SK-N-SH treated with all-trans-retinoic acid at 6 μM for 48 hours (cell line): ENCODE measurements at regions not wholly inside any gene's neighbourhood (a gene's known extent, or its start where the extent isn't known, plus 50 kb on each side); places are given as distances from the start of the nearest gene placed in this dataset.

Source experiments
- ATAC-seq: fragments of 200-7000 bp; cut with Tn5 transposase; 3 replicates; pipeline ENCODE4 v1.9.1; 2020; ENCODE audit warnings: mild to moderate bottlenecking, moderate library complexity
- ARNTL ChIP-seq: fragments of 450-650 bp; formaldehyde crosslinking; IDR thresholded peaks from 2 replicates; pipeline ENCODE4 v1.5.0; 2020; ENCODE audit warnings: low read depth, mild to moderate bottlenecking, moderate library complexity, borderline replicate concordance
- BACH2 ChIP-seq: fragments of 250-450 bp; sonication (Bioruptor Pico); IDR thresholded peaks from 2 replicates; pipeline ENCODE4 v1.9.0; 2021; ENCODE audit warnings: mild to moderate bottlenecking, borderline replicate concordance
- CSDC2 ChIP-seq: fragments of 250-450 bp; sonication (Bioruptor Pico); IDR thresholded peaks from 2 replicates; pipeline ENCODE4 v1.5.0; 2020; ENCODE audit warnings: mild to moderate bottlenecking, moderate library complexity
- ESRRG ChIP-seq: fragments of 250-450 bp; sonication (Bioruptor Pico); IDR thresholded peaks from 2 replicates; pipeline ENCODE4 v1.6.1; 2021; ENCODE audit warnings: mild to moderate bottlenecking
- GLIS3 ChIP-seq: fragments of 250-450 bp; sonication (Bioruptor Pico); IDR thresholded peaks from 2 replicates; pipeline ENCODE4 v1.5.0; 2020; ENCODE audit warnings: mild to moderate bottlenecking, moderate library complexity
- ISL1 ChIP-seq: fragments of 250-450 bp; sonication (Bioruptor Pico); IDR thresholded peaks from 2 replicates; pipeline ENCODE4 v2.1.2; 2022; ENCODE audit warnings: mild to moderate bottlenecking, moderate library complexity
- OSR1 ChIP-seq: fragments of 250-450 bp; sonication (Bioruptor Pico); IDR thresholded peaks from 2 replicates; pipeline ENCODE4 v1.8.0; 2022; ENCODE audit warnings: moderate library complexity, mild to moderate bottlenecking, inconsistent platforms
- PPARA ChIP-seq: fragments of 250-450 bp; sonication (Bioruptor Pico); IDR thresholded peaks from 2 replicates; pipeline ENCODE4 v1.5.0; 2020; ENCODE audit warnings: mild to moderate bottlenecking, borderline replicate concordance
- RARB ChIP-seq: fragments of 250-450 bp; sonication (Bioruptor Pico); IDR thresholded peaks from 2 replicates; pipeline ENCODE4 v1.8.0; 2021; ENCODE audit warnings: mild to moderate bottlenecking, moderate library complexity
- SNAI2 ChIP-seq: fragments of 250-450 bp; sonication (Bioruptor Pico); IDR thresholded peaks from 2 replicates; pipeline ENCODE4 v1.5.0; 2020; ENCODE audit warnings: mild to moderate bottlenecking, moderate library complexity
- TCF4 ChIP-seq: fragments of 250-450 bp; sonication (Bioruptor Pico); IDR thresholded peaks from 2 replicates; pipeline ENCODE4 v1.8.0; 2021; ENCODE audit warnings: mild to moderate bottlenecking, moderate library complexity, borderline replicate concordance
- TOX ChIP-seq: fragments of 250-450 bp; sonication (Bioruptor Pico); IDR thresholded peaks from 2 replicates; pipeline ENCODE4 v1.8.0; 2021; ENCODE audit warnings: mild to moderate bottlenecking, moderate library complexity, borderline replicate concordance
- ZFP3 ChIP-seq: fragments of 250-450 bp; sonication (Bioruptor Pico); IDR thresholded peaks from 2 replicates; pipeline ENCODE4 v1.5.0; 2020; ENCODE audit warnings: mild to moderate bottlenecking, moderate library complexity
- ZFP30 ChIP-seq: fragments of 450-650 bp; formaldehyde crosslinking; IDR thresholded peaks from 2 replicates; pipeline ENCODE4 v1.5.0; 2022; ENCODE audit warnings: mild to moderate bottlenecking, moderate library complexity
- ZNF565 ChIP-seq: fragments of 450-650 bp; formaldehyde crosslinking; conservative IDR thresholded peaks from 2 replicates; pipeline ENCODE4 v1.5.0; 2020; ENCODE audit warnings: low read depth, mild to moderate bottlenecking, moderate library complexity
- ZNF8 ChIP-seq: fragments of 450-650 bp; formaldehyde crosslinking; IDR thresholded peaks from 2 replicates; pipeline ENCODE4 v1.5.0; 2020; ENCODE audit warnings: mild to moderate bottlenecking, moderate library complexity
- TF ChIP-seq, protein P1 (sequence below): fragments of 250-450 bp; sonication (Bioruptor Pico); IDR thresholded peaks from 2 replicates; pipeline ENCODE4 v1.8.0; 2021; ENCODE audit warnings: low read depth, mild to moderate bottlenecking, moderate library complexity, borderline replicate concordance
- TF ChIP-seq, protein P2 (sequence below): fragments of 250-450 bp; sonication (Bioruptor Pico); IDR thresholded peaks from 2 replicates; pipeline ENCODE4 v1.5.1; 2021; ENCODE audit warnings: mild to moderate bottlenecking, moderate library complexity
- TF ChIP-seq, protein P3 (sequence below): fragments of 250-450 bp; sonication (Bioruptor Pico); IDR thresholded peaks from 2 replicates; pipeline ENCODE4 v1.8.0; 2020; ENCODE audit warnings: mild to moderate bottlenecking, moderate library complexity, borderline replicate concordance
- TF ChIP-seq, protein P4 (sequence below): fragments of 250-450 bp; sonication (Bioruptor Pico); IDR thresholded peaks from 2 replicates; pipeline ENCODE4 v1.5.0; 2020; ENCODE audit warnings: mild to moderate bottlenecking, moderate library complexity

DNA sequence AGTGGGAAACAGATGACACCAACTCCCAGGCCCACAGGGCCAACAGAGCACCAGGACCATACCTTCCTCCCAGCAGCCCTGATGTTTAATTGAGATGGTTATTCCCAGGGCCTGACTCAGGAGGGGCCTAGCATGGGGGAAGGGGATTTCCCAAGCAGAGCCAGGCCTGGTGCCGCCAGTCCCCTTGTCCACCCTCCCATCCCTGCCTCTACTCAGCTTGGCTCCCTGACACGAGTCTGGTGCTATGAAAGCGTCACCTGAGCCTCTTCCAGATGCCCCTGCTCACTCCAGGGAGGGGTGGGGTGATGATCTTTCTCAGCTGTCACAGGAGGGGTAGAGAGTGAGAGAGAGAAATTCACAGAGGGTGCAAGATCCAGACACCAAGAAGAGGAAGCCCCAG is 72.7 kb downstream of the EFNB1 start:
- no peak for TF ChIP-seq ISL1 (CRISPR knock-in tag)
- TF ChIP-seq ESRRG = no peak
- no peak for TF ChIP-seq TCF4 (CRISPR knock-in tag)
- no peak for TF ChIP-seq GLIS3 (CRISPR knock-in tag)
- TF ChIP-seq ZNF565 = no peak
- no peak for TF ChIP-seq ARNTL (CRISPR knock-in tag)
- TF ChIP-seq, protein P1, sequence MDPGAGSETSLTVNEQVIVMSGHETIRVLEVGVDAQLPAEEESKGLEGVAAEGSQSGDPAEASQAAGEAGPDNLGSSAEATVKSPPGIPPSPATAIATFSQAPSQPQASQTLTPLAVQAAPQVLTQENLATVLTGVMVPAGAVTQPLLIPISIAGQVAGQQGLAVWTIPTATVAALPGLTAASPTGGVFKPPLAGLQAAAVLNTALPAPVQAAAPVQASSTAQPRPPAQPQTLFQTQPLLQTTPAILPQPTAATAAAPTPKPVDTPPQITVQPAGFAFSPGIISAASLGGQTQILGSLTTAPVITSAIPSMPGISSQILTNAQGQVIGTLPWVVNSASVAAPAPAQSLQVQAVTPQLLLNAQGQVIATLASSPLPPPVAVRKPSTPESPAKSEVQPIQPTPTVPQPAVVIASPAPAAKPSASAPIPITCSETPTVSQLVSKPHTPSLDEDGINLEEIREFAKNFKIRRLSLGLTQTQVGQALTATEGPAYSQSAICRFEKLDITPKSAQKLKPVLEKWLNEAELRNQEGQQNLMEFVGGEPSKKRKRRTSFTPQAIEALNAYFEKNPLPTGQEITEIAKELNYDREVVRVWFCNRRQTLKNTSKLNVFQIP (CRISPR knock-in tag) = no peak
- TF ChIP-seq TOX (CRISPR knock-in tag) = no peak
- TF ChIP-seq SNAI2 = no peak
- TF ChIP-seq, protein P2, sequence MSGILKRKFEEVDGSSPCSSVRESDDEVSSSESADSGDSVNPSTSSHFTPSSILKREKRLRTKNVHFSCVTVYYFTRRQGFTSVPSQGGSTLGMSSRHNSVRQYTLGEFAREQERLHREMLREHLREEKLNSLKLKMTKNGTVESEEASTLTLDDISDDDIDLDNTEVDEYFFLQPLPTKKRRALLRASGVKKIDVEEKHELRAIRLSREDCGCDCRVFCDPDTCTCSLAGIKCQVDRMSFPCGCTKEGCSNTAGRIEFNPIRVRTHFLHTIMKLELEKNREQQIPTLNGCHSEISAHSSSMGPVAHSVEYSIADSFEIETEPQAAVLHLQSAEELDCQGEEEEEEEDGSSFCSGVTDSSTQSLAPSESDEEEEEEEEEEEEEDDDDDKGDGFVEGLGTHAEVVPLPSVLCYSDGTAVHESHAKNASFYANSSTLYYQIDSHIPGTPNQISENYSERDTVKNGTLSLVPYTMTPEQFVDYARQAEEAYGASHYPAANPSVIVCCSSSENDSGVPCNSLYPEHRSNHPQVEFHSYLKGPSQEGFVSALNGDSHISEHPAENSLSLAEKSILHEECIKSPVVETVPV (CRISPR knock-in tag) = no peak
- no peak for TF ChIP-seq ZFP3
- no peak for TF ChIP-seq ZNF8 (CRISPR knock-in tag)
- TF ChIP-seq, protein P3, sequence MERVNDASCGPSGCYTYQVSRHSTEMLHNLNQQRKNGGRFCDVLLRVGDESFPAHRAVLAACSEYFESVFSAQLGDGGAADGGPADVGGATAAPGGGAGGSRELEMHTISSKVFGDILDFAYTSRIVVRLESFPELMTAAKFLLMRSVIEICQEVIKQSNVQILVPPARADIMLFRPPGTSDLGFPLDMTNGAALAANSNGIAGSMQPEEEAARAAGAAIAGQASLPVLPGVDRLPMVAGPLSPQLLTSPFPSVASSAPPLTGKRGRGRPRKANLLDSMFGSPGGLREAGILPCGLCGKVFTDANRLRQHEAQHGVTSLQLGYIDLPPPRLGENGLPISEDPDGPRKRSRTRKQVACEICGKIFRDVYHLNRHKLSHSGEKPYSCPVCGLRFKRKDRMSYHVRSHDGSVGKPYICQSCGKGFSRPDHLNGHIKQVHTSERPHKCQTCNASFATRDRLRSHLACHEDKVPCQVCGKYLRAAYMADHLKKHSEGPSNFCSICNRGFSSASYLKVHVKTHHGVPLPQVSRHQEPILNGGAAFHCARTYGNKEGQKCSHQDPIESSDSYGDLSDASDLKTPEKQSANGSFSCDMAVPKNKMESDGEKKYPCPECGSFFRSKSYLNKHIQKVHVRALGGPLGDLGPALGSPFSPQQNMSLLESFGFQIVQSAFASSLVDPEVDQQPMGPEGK (CRISPR knock-in tag) = no peak
- TF ChIP-seq RARB (CRISPR knock-in tag) = no peak
- TF ChIP-seq ZFP30 (CRISPR knock-in tag) = no peak
- no peak for TF ChIP-seq CSDC2 (CRISPR knock-in tag)
- no peak for TF ChIP-seq OSR1 (CRISPR knock-in tag)
- ATAC-seq = no peak; the same call in 1 of the 3 replicates

DNA sequence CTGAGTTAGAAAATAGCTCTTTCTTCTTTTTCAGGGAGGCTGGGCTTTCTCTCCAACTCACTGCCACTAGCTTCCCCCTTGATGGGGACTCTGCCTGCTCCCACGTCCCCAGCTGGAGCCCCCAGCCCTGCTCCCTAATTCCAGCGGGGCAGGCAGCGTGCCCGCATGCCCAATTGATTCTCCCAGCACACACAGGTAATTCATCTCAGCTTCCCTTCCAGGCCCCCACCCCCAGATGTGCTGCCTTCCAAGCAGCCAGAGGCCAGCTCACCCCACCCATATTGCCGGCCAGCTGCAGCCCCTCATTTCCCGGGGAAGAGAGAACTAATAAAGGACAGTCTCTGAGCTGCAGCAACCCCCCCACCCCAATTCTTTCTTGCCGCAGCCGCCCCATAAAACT is 69.8 kb downstream of the EFNB1 start:
- no peak for ATAC-seq
- TF ChIP-seq SNAI2 (no peak), OSR1 (CRISPR knock-in tag) (no peak), ZFP3 (no peak), ARNTL (CRISPR knock-in tag) (no peak), ZNF565 (no peak), BACH2 (no peak), ISL1 (CRISPR knock-in tag) (no peak), ESRRG (no peak), PPARA (no peak), CSDC2 (CRISPR knock-in tag) (no peak), GLIS3 (CRISPR knock-in tag) (no peak), TCF4 (CRISPR knock-in tag) (no peak)
- TF ChIP-seq, protein P4, sequence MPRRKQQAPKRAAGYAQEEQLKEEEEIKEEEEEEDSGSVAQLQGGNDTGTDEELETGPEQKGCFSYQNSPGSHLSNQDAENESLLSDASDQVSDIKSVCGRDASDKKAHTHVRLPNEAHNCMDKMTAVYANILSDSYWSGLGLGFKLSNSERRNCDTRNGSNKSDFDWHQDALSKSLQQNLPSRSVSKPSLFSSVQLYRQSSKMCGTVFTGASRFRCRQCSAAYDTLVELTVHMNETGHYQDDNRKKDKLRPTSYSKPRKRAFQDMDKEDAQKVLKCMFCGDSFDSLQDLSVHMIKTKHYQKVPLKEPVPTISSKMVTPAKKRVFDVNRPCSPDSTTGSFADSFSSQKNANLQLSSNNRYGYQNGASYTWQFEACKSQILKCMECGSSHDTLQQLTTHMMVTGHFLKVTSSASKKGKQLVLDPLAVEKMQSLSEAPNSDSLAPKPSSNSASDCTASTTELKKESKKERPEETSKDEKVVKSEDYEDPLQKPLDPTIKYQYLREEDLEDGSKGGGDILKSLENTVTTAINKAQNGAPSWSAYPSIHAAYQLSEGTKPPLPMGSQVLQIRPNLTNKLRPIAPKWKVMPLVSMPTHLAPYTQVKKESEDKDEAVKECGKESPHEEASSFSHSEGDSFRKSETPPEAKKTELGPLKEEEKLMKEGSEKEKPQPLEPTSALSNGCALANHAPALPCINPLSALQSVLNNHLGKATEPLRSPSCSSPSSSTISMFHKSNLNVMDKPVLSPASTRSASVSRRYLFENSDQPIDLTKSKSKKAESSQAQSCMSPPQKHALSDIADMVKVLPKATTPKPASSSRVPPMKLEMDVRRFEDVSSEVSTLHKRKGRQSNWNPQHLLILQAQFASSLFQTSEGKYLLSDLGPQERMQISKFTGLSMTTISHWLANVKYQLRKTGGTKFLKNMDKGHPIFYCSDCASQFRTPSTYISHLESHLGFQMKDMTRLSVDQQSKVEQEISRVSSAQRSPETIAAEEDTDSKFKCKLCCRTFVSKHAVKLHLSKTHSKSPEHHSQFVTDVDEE (CRISPR knock-in tag) = no peak
- TF ChIP-seq, protein P2 (CRISPR knock-in tag) = no peak
- TF ChIP-seq, protein P1 (CRISPR knock-in tag) = no peak
